Smooth muscle cell (in vitro differentiated cells): ENCODE measurements at regions not wholly inside any gene's neighbourhood (a gene's known extent, or its start where the extent isn't known, plus 50 kb on each side); places are given as distances from the start of the nearest gene placed in this dataset.

Experiments
- DNase-seq: peaks from one replicate; lab custom pipeline; 2025; ENCODE audit not compliant: unreplicated experiment; lab: John Stamatoyannopoulos, UW
- H2AFZ ChIP-seq: fragments of 200-600 bp; sonication (generic); 2 replicates; pipeline ENCODE4 v1.6.0; 2016; ENCODE audit warnings: antibody characterized with exemption, low read depth, mild to moderate bottlenecking
- H3F3A ChIP-seq: fragments of 200-600 bp; sonication (generic); 2 replicates; pipeline ENCODE4 v1.6.0; 2017; ENCODE audit warnings: antibody characterized with exemption, low read depth
- H3K27ac ChIP-seq: fragments of 200-600 bp; sonication (generic); 2 replicates; pipeline ENCODE4 v1.5.1; 2016; ENCODE audit warnings: low read depth, mild to moderate bottlenecking
- H3K27me3 ChIP-seq: fragments of 200-600 bp; sonication (generic); 2 replicates; pipeline ENCODE4 v1.6.1; 2016; ENCODE audit warnings: low read depth, mild to moderate bottlenecking
- H3K36me3 ChIP-seq: fragments of 200-600 bp; sonication (generic); 2 replicates; pipeline ENCODE4 v1.5.1; 2016; ENCODE audit warnings: low read depth
- H3K4me1 ChIP-seq: fragments of 200-600 bp; sonication (generic); 2 replicates; pipeline ENCODE4 v1.5.1; 2016; ENCODE audit warnings: low read depth
- H3K4me2 ChIP-seq: fragments of 200-600 bp; sonication (generic); 2 replicates; pipeline ENCODE4 v1.6.0; 2016; ENCODE audit warnings: mild to moderate bottlenecking
- H3K4me3 ChIP-seq: fragments of 200-600 bp; sonication (generic); 2 replicates; pipeline ENCODE4 v1.5.1; 2016; ENCODE audit warnings: mild to moderate bottlenecking
- H3K79me2 ChIP-seq: fragments of 200-600 bp; sonication (generic); 2 replicates; pipeline ENCODE4 v1.6.0; 2016; ENCODE audit warnings: low read depth, mild to moderate bottlenecking
- H3K9ac ChIP-seq: fragments of 200-600 bp; sonication (generic); 2 replicates; pipeline ENCODE4 v1.6.0; 2016; ENCODE audit warnings: low read depth
- H3K9me3 ChIP-seq: fragments of 200-600 bp; sonication (generic); replicated peaks from 2 replicates; pipeline ENCODE4 v1.5.1; 2016; ENCODE audit warnings: low read depth
- H4K20me1 ChIP-seq: fragments of 200-600 bp; sonication (generic); 2 replicates; pipeline ENCODE4 v1.6.0; 2016; ENCODE audit warnings: low read depth
- WGBS: methylation state at CpG from one replicate; pipeline ENCODE4 v1.1.7; 2016; ENCODE audit warnings: low lambda C conversion rate; 5-methylcytosine and 5-hydroxymethylcytosine counted together
- TF ChIP-seq, protein P1 (sequence below): fragments of 200-600 bp; sonication (generic); IDR thresholded peaks from 2 replicates; pipeline ENCODE4 v1.5.1; 2017; ENCODE audit warnings: borderline replicate concordance, mild to moderate bottlenecking, antibody characterized with exemption; ENCODE audit not compliant: insufficient read depth, poor library complexity, severe bottlenecking

DNA sequence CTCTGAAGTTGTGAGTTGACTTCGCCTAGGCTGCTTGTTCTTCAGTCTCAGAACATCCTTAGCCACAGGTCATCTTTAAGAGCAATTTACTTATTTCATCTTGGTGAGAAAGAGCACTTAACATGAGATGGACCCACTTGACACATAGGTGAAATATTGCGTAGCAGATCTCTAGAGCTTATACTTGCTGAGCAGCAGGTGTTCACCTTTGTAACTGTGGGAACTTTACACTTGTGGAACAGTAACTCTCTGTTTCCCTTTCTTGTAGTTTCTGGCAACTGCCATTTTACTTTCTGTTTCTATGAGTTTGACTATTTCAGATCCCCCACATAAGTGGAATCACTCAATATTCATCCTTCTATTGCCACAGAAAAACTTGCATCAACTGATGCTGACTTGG lies 95.7 kb downstream of the SLC10A2 start:
- no peaks in the 10 kb centered on the region for H3K4me1 ChIP-seq
- no peaks in the 10 kb centered on the region for H4K20me1 ChIP-seq
- H3F3A ChIP-seq = no peaks in the 10 kb centered on the region
- no peak for DNase-seq
- no peak overlapping the region for H3K4me3 ChIP-seq
- no peak overlapping the region for H3K4me2 ChIP-seq
- H2AFZ ChIP-seq = no peak overlapping the region
- no peak overlapping the region for H3K27ac ChIP-seq
- no peaks in the 10 kb centered on the region for H3K79me2 ChIP-seq
- H3K27me3 ChIP-seq = peaks cover 49% of the 10 kb centered on the region
- H3K9me3 ChIP-seq = no peaks in the 10 kb centered on the region
- no peaks in the 10 kb centered on the region for H3K36me3 ChIP-seq
- TF ChIP-seq, protein P1, sequence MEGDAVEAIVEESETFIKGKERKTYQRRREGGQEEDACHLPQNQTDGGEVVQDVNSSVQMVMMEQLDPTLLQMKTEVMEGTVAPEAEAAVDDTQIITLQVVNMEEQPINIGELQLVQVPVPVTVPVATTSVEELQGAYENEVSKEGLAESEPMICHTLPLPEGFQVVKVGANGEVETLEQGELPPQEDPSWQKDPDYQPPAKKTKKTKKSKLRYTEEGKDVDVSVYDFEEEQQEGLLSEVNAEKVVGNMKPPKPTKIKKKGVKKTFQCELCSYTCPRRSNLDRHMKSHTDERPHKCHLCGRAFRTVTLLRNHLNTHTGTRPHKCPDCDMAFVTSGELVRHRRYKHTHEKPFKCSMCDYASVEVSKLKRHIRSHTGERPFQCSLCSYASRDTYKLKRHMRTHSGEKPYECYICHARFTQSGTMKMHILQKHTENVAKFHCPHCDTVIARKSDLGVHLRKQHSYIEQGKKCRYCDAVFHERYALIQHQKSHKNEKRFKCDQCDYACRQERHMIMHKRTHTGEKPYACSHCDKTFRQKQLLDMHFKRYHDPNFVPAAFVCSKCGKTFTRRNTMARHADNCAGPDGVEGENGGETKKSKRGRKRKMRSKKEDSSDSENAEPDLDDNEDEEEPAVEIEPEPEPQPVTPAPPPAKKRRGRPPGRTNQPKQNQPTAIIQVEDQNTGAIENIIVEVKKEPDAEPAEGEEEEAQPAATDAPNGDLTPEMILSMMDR = no peak
- WGBS = 94% methylated on average over 2 of the region's 2 CpGs
- H3K9ac ChIP-seq = no peak overlapping the region

- H3K27me3 ChIP-seq = peaks cover 49% of the 10 kb centered on the region
- no peaks in the 10 kb centered on the region for H3F3A ChIP-seq
- H3K36me3 ChIP-seq = no peaks in the 10 kb centered on the region
- no peak overlapping the region for H3K27ac ChIP-seq
- H2AFZ ChIP-seq = no peak overlapping the region
- H3K9ac ChIP-seq = no peak overlapping the region
- H3K79me2 ChIP-seq = no peaks in the 10 kb centered on the region
- no peak overlapping the region for H3K4me2 ChIP-seq
- H4K20me1 ChIP-seq = no peaks in the 10 kb centered on the region
- WGBS = 81% methylated on average over 11 of the region's 11 CpGs
- DNase-seq = no peak
- no peaks in the 10 kb centered on the region for H3K9me3 ChIP-seq
- H3K4me1 ChIP-seq = no peaks in the 10 kb centered on the region
- no peak overlapping the region for H3K4me3 ChIP-seq
- TF ChIP-seq, protein P1 = no peak
These were observed 97.5 kb downstream of the SLC10A2 start for GRCh38 chr13:102968572-102969228.

- H3K4me1 ChIP-seq = no peaks in the 10 kb centered on the region
- H3K27me3 ChIP-seq = peaks cover 42% of the 10 kb centered on the region
- no peaks in the 10 kb centered on the region for H3K79me2 ChIP-seq
- WGBS = 85% methylated on average over 2 of the region's 2 CpGs
- no peaks in the 10 kb centered on the region for H3K36me3 ChIP-seq
- H3K4me2 ChIP-seq = no peak overlapping the region
- H3K9me3 ChIP-seq = no peaks in the 10 kb centered on the region
- no peaks in the 10 kb centered on the region for H3F3A ChIP-seq
- no peaks in the 10 kb centered on the region for H4K20me1 ChIP-seq
- no peak overlapping the region for H2AFZ ChIP-seq
- H3K27ac ChIP-seq = no peak overlapping the region
- H3K9ac ChIP-seq = no peak overlapping the region
- TF ChIP-seq, protein P1 = no peak
- H3K4me3 ChIP-seq = no peak overlapping the region
- no peak for DNase-seq
These were observed 100.4 kb downstream of the SLC10A2 start for GRCh38 chr13:102965802-102966201.

DNA sequence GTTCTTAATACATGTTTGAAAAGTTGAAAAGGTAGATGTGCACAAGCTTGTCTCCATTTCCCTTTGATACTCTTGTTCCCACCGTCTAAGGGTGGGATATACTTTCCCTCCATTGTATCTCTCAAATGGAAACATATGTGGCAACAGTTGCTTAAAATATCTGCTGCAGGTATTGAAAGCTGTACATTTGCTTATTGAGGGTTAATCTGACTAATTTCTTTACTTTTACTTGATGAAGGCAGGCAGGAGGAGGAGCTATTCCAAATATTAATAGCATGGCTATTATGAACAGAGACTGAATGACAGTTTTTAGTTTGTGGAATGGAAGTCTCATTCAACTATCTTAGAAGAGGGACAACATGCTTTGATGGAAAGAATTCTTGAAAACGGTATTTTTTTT lies 103.8 kb downstream of the SLC10A2 start:
- no peak for DNase-seq
- Histone ChIP-seq H3F3A (no peaks in the 10 kb centered on the region), H3K27ac (no peak overlapping the region), H3K4me1 (no peaks in the 10 kb centered on the region), H3K9me3 (no peaks in the 10 kb centered on the region), H3K36me3 (no peaks in the 10 kb centered on the region), H2AFZ (no peak overlapping the region), H3K27me3 (peaks cover 68% of the 10 kb centered on the region), H3K79me2 (no peaks in the 10 kb centered on the region), H3K9ac (no peak overlapping the region), H4K20me1 (no peaks in the 10 kb centered on the region), H3K4me3 (no peak overlapping the region), H3K4me2 (no peak overlapping the region)
- 83% methylated on average over 2 of the region's 2 CpGs for WGBS
- TF ChIP-seq, protein P1 = no peak
